Endodermal cell (in vitro differentiated cells): ENCODE measurements at regions not wholly inside any gene's neighbourhood (a gene's known extent, or its start where the extent isn't known, plus 50 kb on each side); places are given as distances from the start of the nearest gene placed in this dataset.

Source experiments
- DNase-seq: peaks from one replicate; pipeline ENCODE4 v3.0.0-alpha.2; 2017
- H3K27ac ChIP-seq: 2 replicates; pipeline ENCODE4 v1.5.1; 2013; ENCODE audit warnings: mild to moderate bottlenecking, low read depth, low read length, moderate library complexity
- H3K27me3 ChIP-seq: 2 replicates; pipeline ENCODE4 v1.6.1; 2013; ENCODE audit warnings: mild to moderate bottlenecking, low read length, moderate library complexity; ENCODE audit not compliant: insufficient read depth, control insufficient read depth, poor library complexity, severe bottlenecking
- H3K36me3 ChIP-seq: 2 replicates; pipeline ENCODE4 v1.7.0; 2013; ENCODE audit warnings: mild to moderate bottlenecking, low read length, moderate library complexity; ENCODE audit not compliant: control insufficient read depth, insufficient read depth
- H3K4me1 ChIP-seq: one replicate; pipeline ENCODE4 v1.7.0; 2013; ENCODE audit warnings: low read length; ENCODE audit not compliant: control insufficient read depth, insufficient read depth
- H3K4me3 ChIP-seq: 2 replicates; pipeline ENCODE4 v1.5.1; 2013; ENCODE audit warnings: mild to moderate bottlenecking, low read length, moderate library complexity
- H3K9ac ChIP-seq: 2 replicates; pipeline ENCODE4 v1.6.1; 2013; ENCODE audit warnings: mild to moderate bottlenecking, low read length, moderate library complexity; ENCODE audit not compliant: poor library complexity, severe bottlenecking; ENCODE audit errors: extremely low read depth
- H3K9me3 ChIP-seq: 2 replicates; pipeline ENCODE4 v1.6.1; 2013; ENCODE audit warnings: mild to moderate bottlenecking, low read length, moderate library complexity; ENCODE audit not compliant: control insufficient read depth
- H3K27ac Mint-ChIP-seq: 2 replicates; pipeline ENCODE4 v1.8.0; 2020; ENCODE audit warnings: mixed read lengths
- H3K27me3 Mint-ChIP-seq: 2 replicates; pipeline ENCODE4 v1.8.0; 2021; ENCODE audit warnings: mild to moderate bottlenecking, mixed read lengths; ENCODE audit not compliant: insufficient read depth
- H3K36me3 Mint-ChIP-seq: 2 replicates; pipeline ENCODE4 v1.8.0; 2020; ENCODE audit warnings: low read depth, mixed read lengths
- H3K4me1 Mint-ChIP-seq: 2 replicates; pipeline ENCODE4 v1.8.0; 2020; ENCODE audit warnings: mixed read lengths
- H3K4me3 Mint-ChIP-seq: 2 replicates; pipeline ENCODE4 v1.8.0; 2020; ENCODE audit warnings: mild to moderate bottlenecking, moderate library complexity, mixed read lengths
- H3K9me3 Mint-ChIP-seq: 2 replicates; pipeline ENCODE4 v1.8.0; 2020; ENCODE audit warnings: mild to moderate bottlenecking, mixed read lengths
- CTCF ChIP-seq: fragments of 200-600 bp; sonication (generic); conservative IDR thresholded peaks from 2 replicates; pipeline ENCODE4 v1.5.0; 2021; ENCODE audit warnings: antibody characterized with exemption, mild to moderate bottlenecking
- WGBS, 2 experiments: methylation state at CpG; one replicate each; pipeline versions ENCODE4 v1.1.5 to v1.1.7; 2013; ENCODE audit warnings: missing lambda C conversion rate in 2 of 2, mixed read lengths in 1 of 2; ENCODE audit not compliant: insufficient coverage in 1 of 2, insufficient read length in 1 of 2; 5-methylcytosine and 5-hydroxymethylcytosine counted together

GRCh38 chr3:21801631-21802030 is 50.6 kb upstream of the ZNF385D start:
- WGBS, 2 experiments: 85 to 88% methylated on average over 2 to 3 of the region's 3 CpGs
- peaks cover 2% of the 10 kb centered on the region for H3K27me3 Mint-ChIP-seq
- Histone ChIP-seq H3K9me3 (peaks cover 14% of the 10 kb centered on the region), H3K4me3 (no peak overlapping the region), H3K27me3 (no peaks in the 10 kb centered on the region), H3K9ac (no peak overlapping the region), H3K4me1 (no peaks in the 10 kb centered on the region), H3K36me3 (no peaks in the 10 kb centered on the region), H3K27ac (no peak overlapping the region)
- H3K9me3 Mint-ChIP-seq: peaks cover 11% of the 10 kb centered on the region
- no peak for TF ChIP-seq CTCF
- no peaks in the 10 kb centered on the region for H3K36me3 Mint-ChIP-seq
- DNase-seq: no peak
- H3K4me3 Mint-ChIP-seq: no peak overlapping the region
- H3K27ac Mint-ChIP-seq: no peak overlapping the region
- H3K4me1 Mint-ChIP-seq: no peaks in the 10 kb centered on the region

GRCh38 chr3:21803604-21804003 is 52.6 kb upstream of the ZNF385D start:
- H3K4me3 Mint-ChIP-seq: no peak overlapping the region
- Histone ChIP-seq H3K36me3 (no peaks in the 10 kb centered on the region), H3K27me3 (no peaks in the 10 kb centered on the region), H3K4me3 (no peak overlapping the region), H3K4me1 (no peaks in the 10 kb centered on the region), H3K9me3 (peaks cover 14% of the 10 kb centered on the region), H3K27ac (no peak overlapping the region), H3K9ac (no peak overlapping the region)
- DNase-seq: no peak
- H3K36me3 Mint-ChIP-seq: no peaks in the 10 kb centered on the region
- H3K27ac Mint-ChIP-seq: no peak overlapping the region
- no peak for TF ChIP-seq CTCF
- WGBS, 2 experiments: 100% methylated on average over 1 of the region's 1 CpG; no CpG with 5 or more reads in 1 of the 2 experiments
- H3K27me3 Mint-ChIP-seq: no peaks in the 10 kb centered on the region
- H3K4me1 Mint-ChIP-seq: no peaks in the 10 kb centered on the region
- peaks cover 11% of the 10 kb centered on the region for H3K9me3 Mint-ChIP-seq

- H3K9ac ChIP-seq: no peak overlapping the region
- H3K9me3 Mint-ChIP-seq: peaks cover 11% of the 10 kb centered on the region
- H3K27me3 ChIP-seq: no peaks in the 10 kb centered on the region
- TF ChIP-seq CTCF: no peak
- H3K27ac Mint-ChIP-seq: no peak overlapping the region
- no peak overlapping the region for H3K27ac ChIP-seq
- H3K4me1 ChIP-seq: no peaks in the 10 kb centered on the region
- no peaks in the 10 kb centered on the region for H3K36me3 Mint-ChIP-seq
- DNase-seq: no peak
- H3K36me3 ChIP-seq: no peaks in the 10 kb centered on the region
- peaks cover 10% of the 10 kb centered on the region for H3K9me3 ChIP-seq
- no peak overlapping the region for H3K4me3 ChIP-seq
- H3K4me3 Mint-ChIP-seq: no peak overlapping the region
- H3K27me3 Mint-ChIP-seq: no peaks in the 10 kb centered on the region
- H3K4me1 Mint-ChIP-seq: no peaks in the 10 kb centered on the region
- WGBS, 2 experiments: 87 to 100% methylated on average over 2 of the region's 2 CpGs
These were observed 53.3 kb upstream of the ZNF385D start for GRCh38 chr3:21804330-21804729.
